ENCODE measurements at regions not wholly inside any gene's neighbourhood (a gene's known extent, or its start where the extent isn't known, plus 50 kb on each side); places are given as distances from the start of the nearest gene placed in this dataset.

GRCh38 chrX:25070038-25070437, 54.3 kb upstream of the ARX start:
- no peak for DNase-seq
- H3K27ac Mint-ChIP-seq: no peak overlapping the region
- H3K4me1 Mint-ChIP-seq (ENCODE audit: low read depth): peaks cover 12% of the 10 kb centered on the region
- no peaks in the 10 kb centered on the region for H3K9me3 Mint-ChIP-seq
- H3K4me3 Mint-ChIP-seq: no peak overlapping the region
- H3K36me3 Mint-ChIP-seq (ENCODE audit: low read depth): no peaks in the 10 kb centered on the region
- H3K27me3 Mint-ChIP-seq: peaks cover 13% of the 10 kb centered on the region

GRCh38 chrX:25069209-25069608, 53.4 kb upstream of the ARX start:
- H3K36me3 Mint-ChIP-seq (ENCODE audit: low read depth): no peaks in the 10 kb centered on the region
- H3K4me1 Mint-ChIP-seq (ENCODE audit: low read depth): peaks cover 12% of the 10 kb centered on the region
- DNase-seq: no peak
- no peaks in the 10 kb centered on the region for H3K9me3 Mint-ChIP-seq
- peaks cover 7% of the 10 kb centered on the region for H3K27me3 Mint-ChIP-seq
- no peak overlapping the region for H3K4me3 Mint-ChIP-seq
- no peak overlapping the region for H3K27ac Mint-ChIP-seq

DNA sequence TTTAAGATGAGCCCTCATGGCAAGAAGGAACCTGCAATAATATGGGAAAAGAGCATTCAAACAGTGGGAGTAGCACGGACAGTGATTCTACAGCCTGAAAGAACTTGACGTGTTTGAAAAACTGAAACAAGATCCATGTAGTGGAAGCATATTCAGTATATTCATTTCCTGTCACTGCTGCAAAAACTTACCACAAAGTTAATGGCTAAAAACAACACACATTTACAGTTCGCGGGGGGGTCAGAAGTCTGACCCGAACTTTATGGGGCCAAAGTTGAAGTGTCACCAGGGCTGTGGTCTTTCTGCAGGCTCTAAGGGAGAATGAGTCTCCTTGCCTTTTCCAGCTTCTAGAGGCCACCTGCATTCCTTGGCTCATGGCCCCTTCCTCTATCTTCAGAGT, 52.6 kb upstream of the ARX start:
- Mint-ChIP-seq H3K27ac (no peak overlapping the region), H3K27me3 (peaks cover 10% of the 10 kb centered on the region)
- DNase-seq: no peak

DNA sequence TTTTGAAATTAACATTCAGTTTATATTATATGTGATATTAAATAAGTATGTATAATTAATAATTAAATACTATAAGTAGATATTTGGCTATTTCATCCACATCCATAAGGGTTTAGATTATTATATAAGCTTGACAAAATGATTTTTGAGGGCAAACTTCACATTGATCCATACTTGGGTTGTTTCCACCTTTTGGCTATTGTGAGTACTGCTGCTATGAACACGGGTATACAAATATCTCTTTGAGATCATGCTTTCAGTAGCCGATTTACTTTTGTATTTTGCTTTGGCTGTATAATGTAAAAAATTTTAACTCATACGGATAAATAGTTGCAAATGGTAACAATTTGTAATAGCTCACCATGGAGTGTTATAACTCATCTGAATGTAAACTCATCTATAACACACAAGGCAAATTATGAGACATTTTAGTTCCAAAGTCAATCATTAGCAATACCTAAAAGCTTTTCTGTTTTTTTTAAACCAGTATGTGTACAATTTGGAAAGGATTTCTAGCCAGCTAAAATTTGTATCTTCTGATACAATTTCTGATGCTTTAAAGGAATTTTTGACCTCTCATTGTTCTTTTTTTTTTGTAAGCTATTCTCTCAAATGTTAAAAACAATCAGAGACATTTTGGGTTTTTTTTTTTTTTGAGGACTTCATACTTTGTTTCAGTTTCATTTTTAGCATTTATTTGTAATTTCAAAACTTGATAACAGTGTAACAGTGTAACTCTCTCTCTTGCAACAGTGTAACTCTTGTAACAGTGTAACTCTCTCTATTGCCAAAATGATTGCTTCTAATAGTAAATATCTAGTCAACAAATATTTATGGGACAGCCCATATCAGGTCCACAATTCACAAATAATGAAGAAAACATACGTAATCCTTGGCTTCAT, 51.8 kb upstream of the ARX start:
- no peak for DNase-seq
- Mint-ChIP-seq H3K36me3 (ENCODE audit: low read depth) (no peaks in the 10 kb centered on the region), H3K27me3 (peaks cover 12% of the 10 kb centered on the region), H3K4me3 (peak overlapping the region; percentile 38), H3K27ac (peak overlapping the region; percentile 52), H3K4me1 (ENCODE audit: low read depth) (peaks cover 12% of the 10 kb centered on the region), H3K9me3 (no peaks in the 10 kb centered on the region)

More for the DNA sequence above, 52.6 kb upstream of the ARX start:
- Mint-ChIP-seq H3K4me3 (no peak overlapping the region), H3K36me3 (ENCODE audit: low read depth) (no peaks in the 10 kb centered on the region), H3K9me3 (no peaks in the 10 kb centered on the region), H3K4me1 (ENCODE audit: low read depth) (peaks cover 12% of the 10 kb centered on the region)

- H3K9me3 Mint-ChIP-seq: no peaks in the 10 kb centered on the region
- no peaks in the 10 kb centered on the region for H3K36me3 Mint-ChIP-seq (ENCODE audit: low read depth)
- H3K4me3 Mint-ChIP-seq: no peak overlapping the region
- peaks cover 16% of the 10 kb centered on the region for H3K27me3 Mint-ChIP-seq
- no peak for DNase-seq
- peaks cover 12% of the 10 kb centered on the region for H3K4me1 Mint-ChIP-seq (ENCODE audit: low read depth)
- no peak overlapping the region for H3K27ac Mint-ChIP-seq
Observed at GRCh38 chrX:25066131-25066530, 50.4 kb upstream of the ARX start.

Measured in activated T-cell treated with anti-CD3 and anti-CD28 coated beads, Interleukin-2, amount 50 U/mL, for 24 hours (primary cell).